H1 (cell line): ENCODE measurements at regions not wholly inside any gene's neighbourhood (a gene's known extent, or its start where the extent isn't known, plus 50 kb on each side); places are given as distances from the start of the nearest gene placed in this dataset.

Experiments
- CHD2 ChIP-seq: IDR thresholded peaks from 2 replicates; pipeline ENCODE4 v1.6.1; 2012; ENCODE audit warnings: low read length, improper control_type of control experiment
- EP300 ChIP-seq, 2 experiments: IDR thresholded peaks; 1 replicate in 1 of 2; 2 replicates in 1 of 2; pipeline ENCODE4 v1.6.1; 2011 to 2012; ENCODE audit warnings: low read depth in 2 of 2, low read length in 2 of 2, mild to moderate bottlenecking in 2 of 2, borderline replicate concordance in 1 of 2, inconsistent platforms in 1 of 2, moderate library complexity in 1 of 2
- SIX5 ChIP-seq: IDR thresholded peaks from 2 replicates; pipeline ENCODE4 v1.6.1; 2011; ENCODE audit warnings: mild to moderate bottlenecking, low read depth, low read length
- TF ChIP-seq, protein P1 (sequence below): IDR thresholded peaks from 2 replicates; pipeline ENCODE4 v1.6.1; 2011; ENCODE audit warnings: low read depth, mild to moderate bottlenecking, low read length; ENCODE audit not compliant: insufficient read depth

DNA sequence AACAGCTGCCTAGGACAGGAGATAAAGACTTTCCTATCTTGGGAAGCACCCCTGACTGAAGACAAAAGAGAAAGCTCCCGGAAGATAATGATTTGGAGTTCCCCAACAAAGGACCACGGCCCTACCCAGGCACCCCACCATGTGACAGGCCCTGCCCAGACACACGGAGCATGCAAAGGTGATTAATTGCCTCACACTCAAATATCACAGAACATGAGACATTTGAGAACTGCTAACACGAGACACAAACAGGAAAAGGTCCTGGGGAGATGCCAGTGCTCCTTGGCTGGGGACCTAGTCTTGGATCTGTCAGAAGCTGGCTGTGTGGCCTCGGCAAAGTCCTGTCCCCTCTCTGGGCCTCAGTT, 82.5 kb upstream of the PTPN1 start (continued):
- TF ChIP-seq, protein P1, sequence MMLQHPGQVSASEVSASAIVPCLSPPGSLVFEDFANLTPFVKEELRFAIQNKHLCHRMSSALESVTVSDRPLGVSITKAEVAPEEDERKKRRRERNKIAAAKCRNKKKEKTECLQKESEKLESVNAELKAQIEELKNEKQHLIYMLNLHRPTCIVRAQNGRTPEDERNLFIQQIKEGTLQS = no peak
- TF ChIP-seq CHD2 = no peak
- TF ChIP-seq SIX5 = no peak
- no peak for TF ChIP-seq EP300 (IDR thresholded peaks at IDR 0.05; ENCODE audit: borderline replicate concordance in 1 of 2, low read depth in 2 of 2, low read length in 2 of 2)
